Smooth muscle cell (in vitro differentiated cells): ENCODE measurements at regions not wholly inside any gene's neighbourhood (a gene's known extent, or its start where the extent isn't known, plus 50 kb on each side); places are given as distances from the start of the nearest gene placed in this dataset.
A peak's percentile ranks its signal among the peaks of the same experiment; 100 is the strongest.

Experiments
- DNase-seq: peaks from one replicate; lab custom pipeline; 2025; ENCODE audit not compliant: unreplicated experiment; lab: John Stamatoyannopoulos, UW
- H2AFZ ChIP-seq: fragments of 200-600 bp; sonication (generic); 2 replicates; pipeline ENCODE4 v1.6.0; 2016; ENCODE audit warnings: antibody characterized with exemption, low read depth, mild to moderate bottlenecking
- H3F3A ChIP-seq: fragments of 200-600 bp; sonication (generic); 2 replicates; pipeline ENCODE4 v1.6.0; 2017; ENCODE audit warnings: antibody characterized with exemption, low read depth
- H3K27ac ChIP-seq: fragments of 200-600 bp; sonication (generic); 2 replicates; pipeline ENCODE4 v1.5.1; 2016; ENCODE audit warnings: low read depth, mild to moderate bottlenecking
- H3K27me3 ChIP-seq: fragments of 200-600 bp; sonication (generic); 2 replicates; pipeline ENCODE4 v1.6.1; 2016; ENCODE audit warnings: low read depth, mild to moderate bottlenecking
- H3K36me3 ChIP-seq: fragments of 200-600 bp; sonication (generic); 2 replicates; pipeline ENCODE4 v1.5.1; 2016; ENCODE audit warnings: low read depth
- H3K4me1 ChIP-seq: fragments of 200-600 bp; sonication (generic); 2 replicates; pipeline ENCODE4 v1.5.1; 2016; ENCODE audit warnings: low read depth
- H3K4me2 ChIP-seq: fragments of 200-600 bp; sonication (generic); 2 replicates; pipeline ENCODE4 v1.6.0; 2016; ENCODE audit warnings: mild to moderate bottlenecking
- H3K4me3 ChIP-seq: fragments of 200-600 bp; sonication (generic); 2 replicates; pipeline ENCODE4 v1.5.1; 2016; ENCODE audit warnings: mild to moderate bottlenecking
- H3K79me2 ChIP-seq: fragments of 200-600 bp; sonication (generic); 2 replicates; pipeline ENCODE4 v1.6.0; 2016; ENCODE audit warnings: low read depth, mild to moderate bottlenecking
- H3K9ac ChIP-seq: fragments of 200-600 bp; sonication (generic); 2 replicates; pipeline ENCODE4 v1.6.0; 2016; ENCODE audit warnings: low read depth
- H3K9me3 ChIP-seq: fragments of 200-600 bp; sonication (generic); replicated peaks from 2 replicates; pipeline ENCODE4 v1.5.1; 2016; ENCODE audit warnings: low read depth
- H4K20me1 ChIP-seq: fragments of 200-600 bp; sonication (generic); 2 replicates; pipeline ENCODE4 v1.6.0; 2016; ENCODE audit warnings: low read depth
- WGBS: methylation state at CpG from one replicate; pipeline ENCODE4 v1.1.7; 2016; ENCODE audit warnings: low lambda C conversion rate; 5-methylcytosine and 5-hydroxymethylcytosine counted together
- TF ChIP-seq, protein P1 (sequence below): fragments of 200-600 bp; sonication (generic); IDR thresholded peaks from 2 replicates; pipeline ENCODE4 v1.5.1; 2017; ENCODE audit warnings: borderline replicate concordance, mild to moderate bottlenecking, antibody characterized with exemption; ENCODE audit not compliant: insufficient read depth, poor library complexity, severe bottlenecking

- no peaks in the 10 kb centered on the region for H3K4me1 ChIP-seq
- no peak overlapping the region for H3K9ac ChIP-seq
- H2AFZ ChIP-seq: no peak overlapping the region
- no peak overlapping the region for H3K4me2 ChIP-seq
- no peaks in the 10 kb centered on the region for H4K20me1 ChIP-seq
- H3F3A ChIP-seq: no peaks in the 10 kb centered on the region
- H3K27ac ChIP-seq: no peak overlapping the region
- no peaks in the 10 kb centered on the region for H3K79me2 ChIP-seq
- no peak overlapping the region for H3K4me3 ChIP-seq
- no peak for DNase-seq
- 93% methylated on average over 8 of the region's 8 CpGs for WGBS
- no peaks in the 10 kb centered on the region for H3K27me3 ChIP-seq
- TF ChIP-seq, protein P1, sequence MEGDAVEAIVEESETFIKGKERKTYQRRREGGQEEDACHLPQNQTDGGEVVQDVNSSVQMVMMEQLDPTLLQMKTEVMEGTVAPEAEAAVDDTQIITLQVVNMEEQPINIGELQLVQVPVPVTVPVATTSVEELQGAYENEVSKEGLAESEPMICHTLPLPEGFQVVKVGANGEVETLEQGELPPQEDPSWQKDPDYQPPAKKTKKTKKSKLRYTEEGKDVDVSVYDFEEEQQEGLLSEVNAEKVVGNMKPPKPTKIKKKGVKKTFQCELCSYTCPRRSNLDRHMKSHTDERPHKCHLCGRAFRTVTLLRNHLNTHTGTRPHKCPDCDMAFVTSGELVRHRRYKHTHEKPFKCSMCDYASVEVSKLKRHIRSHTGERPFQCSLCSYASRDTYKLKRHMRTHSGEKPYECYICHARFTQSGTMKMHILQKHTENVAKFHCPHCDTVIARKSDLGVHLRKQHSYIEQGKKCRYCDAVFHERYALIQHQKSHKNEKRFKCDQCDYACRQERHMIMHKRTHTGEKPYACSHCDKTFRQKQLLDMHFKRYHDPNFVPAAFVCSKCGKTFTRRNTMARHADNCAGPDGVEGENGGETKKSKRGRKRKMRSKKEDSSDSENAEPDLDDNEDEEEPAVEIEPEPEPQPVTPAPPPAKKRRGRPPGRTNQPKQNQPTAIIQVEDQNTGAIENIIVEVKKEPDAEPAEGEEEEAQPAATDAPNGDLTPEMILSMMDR: no peak
- no peaks in the 10 kb centered on the region for H3K9me3 ChIP-seq
- no peaks in the 10 kb centered on the region for H3K36me3 ChIP-seq
Observed at GRCh38 chr11:116200564-116200963, 572.2 kb downstream of the BUD13 start.

DNA sequence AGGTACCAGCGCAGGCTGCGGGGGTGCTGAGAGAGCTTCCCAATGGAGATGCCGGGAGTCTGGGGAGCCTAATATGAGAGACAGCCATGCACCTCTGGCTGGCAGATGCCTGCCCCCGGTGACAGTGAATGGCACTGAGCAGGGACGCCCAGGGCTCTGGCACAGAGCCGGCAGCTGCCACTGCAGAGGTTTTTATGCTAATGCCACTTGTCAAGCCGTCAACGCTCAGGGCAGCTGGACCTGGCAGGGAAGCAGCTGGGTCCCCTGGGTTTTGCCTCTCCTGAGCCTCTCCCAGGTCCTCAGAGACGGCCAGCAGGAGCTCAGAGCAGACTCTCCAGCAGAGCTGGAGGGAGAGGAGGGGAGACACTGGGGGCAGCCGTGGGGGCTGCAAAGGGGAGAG, 573.6 kb downstream of the BUD13 start:
- TF ChIP-seq, protein P1: no peak
- DNase-seq: no peak
- H3K79me2 ChIP-seq: no peaks in the 10 kb centered on the region
- no peak overlapping the region for H3K27ac ChIP-seq
- no peak overlapping the region for H3K9ac ChIP-seq
- H4K20me1 ChIP-seq: no peaks in the 10 kb centered on the region
- no peak overlapping the region for H2AFZ ChIP-seq
- H3K27me3 ChIP-seq: no peaks in the 10 kb centered on the region
- no peaks in the 10 kb centered on the region for H3K9me3 ChIP-seq
- H3K4me3 ChIP-seq: no peak overlapping the region
- peaks cover 2% of the 10 kb centered on the region for H3K4me1 ChIP-seq
- no peaks in the 10 kb centered on the region for H3K36me3 ChIP-seq
- no peak overlapping the region for H3K4me2 ChIP-seq
- WGBS: 83% methylated on average over 9 of the region's 10 CpGs
- no peaks in the 10 kb centered on the region for H3F3A ChIP-seq

GRCh38 chr11:116194156-116194904, 578.5 kb downstream of the BUD13 start:
- no peak overlapping the region for H3K9ac ChIP-seq
- peaks cover 16% of the 10 kb centered on the region for H3K4me1 ChIP-seq
- no peaks in the 10 kb centered on the region for H3K79me2 ChIP-seq
- peak overlapping the region; percentile 86 for H3K4me2 ChIP-seq
- no peaks in the 10 kb centered on the region for H3K27me3 ChIP-seq
- peak overlapping the region; percentile 50 for H3K27ac ChIP-seq
- H3K4me3 ChIP-seq: peak overlapping the region; percentile 56
- peak overlapping the region; percentile 71 for H2AFZ ChIP-seq
- no peaks in the 10 kb centered on the region for H3K9me3 ChIP-seq
- WGBS: 43% methylated on average over 5 of the region's 5 CpGs
- TF ChIP-seq, protein P1: no peak
- H3F3A ChIP-seq: peaks cover 7% of the 10 kb centered on the region
- no peak for DNase-seq
- no peaks in the 10 kb centered on the region for H4K20me1 ChIP-seq
- H3K36me3 ChIP-seq: no peaks in the 10 kb centered on the region
